NCI-H128 (cell line): ENCODE measurements at regions not wholly inside any gene's neighbourhood (a gene's known extent, or its start where the extent isn't known, plus 50 kb on each side); places are given as distances from the start of the nearest gene placed in this dataset.

Experiments used
- DNase-seq: peaks from one replicate; lab custom pipeline; 2025; ENCODE audit not compliant: unreplicated experiment; lab: John Stamatoyannopoulos, UW

DNA sequence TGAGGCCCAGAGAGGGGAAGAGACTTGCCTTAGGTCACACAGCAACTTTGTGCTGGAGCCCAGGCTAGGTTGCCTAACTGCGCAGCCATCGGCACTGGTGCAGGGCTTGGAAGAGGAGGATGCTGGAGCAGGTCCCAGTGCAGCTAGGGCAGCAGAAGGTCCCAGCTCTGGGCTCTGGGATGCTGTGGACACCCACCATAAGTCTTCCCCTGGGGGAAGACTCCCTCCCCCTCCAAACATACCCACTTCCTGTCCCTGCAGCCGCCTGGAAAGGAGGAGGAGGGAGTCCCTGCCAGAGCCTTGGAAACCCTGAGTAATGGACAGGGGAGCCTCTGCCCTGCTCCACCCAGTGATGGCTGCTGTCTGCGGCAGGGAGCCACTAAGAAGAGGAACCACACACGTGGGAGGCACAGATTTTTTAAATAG is 93.6 kb downstream of the NCR2 start:
- DNase-seq: no peak

DNA sequence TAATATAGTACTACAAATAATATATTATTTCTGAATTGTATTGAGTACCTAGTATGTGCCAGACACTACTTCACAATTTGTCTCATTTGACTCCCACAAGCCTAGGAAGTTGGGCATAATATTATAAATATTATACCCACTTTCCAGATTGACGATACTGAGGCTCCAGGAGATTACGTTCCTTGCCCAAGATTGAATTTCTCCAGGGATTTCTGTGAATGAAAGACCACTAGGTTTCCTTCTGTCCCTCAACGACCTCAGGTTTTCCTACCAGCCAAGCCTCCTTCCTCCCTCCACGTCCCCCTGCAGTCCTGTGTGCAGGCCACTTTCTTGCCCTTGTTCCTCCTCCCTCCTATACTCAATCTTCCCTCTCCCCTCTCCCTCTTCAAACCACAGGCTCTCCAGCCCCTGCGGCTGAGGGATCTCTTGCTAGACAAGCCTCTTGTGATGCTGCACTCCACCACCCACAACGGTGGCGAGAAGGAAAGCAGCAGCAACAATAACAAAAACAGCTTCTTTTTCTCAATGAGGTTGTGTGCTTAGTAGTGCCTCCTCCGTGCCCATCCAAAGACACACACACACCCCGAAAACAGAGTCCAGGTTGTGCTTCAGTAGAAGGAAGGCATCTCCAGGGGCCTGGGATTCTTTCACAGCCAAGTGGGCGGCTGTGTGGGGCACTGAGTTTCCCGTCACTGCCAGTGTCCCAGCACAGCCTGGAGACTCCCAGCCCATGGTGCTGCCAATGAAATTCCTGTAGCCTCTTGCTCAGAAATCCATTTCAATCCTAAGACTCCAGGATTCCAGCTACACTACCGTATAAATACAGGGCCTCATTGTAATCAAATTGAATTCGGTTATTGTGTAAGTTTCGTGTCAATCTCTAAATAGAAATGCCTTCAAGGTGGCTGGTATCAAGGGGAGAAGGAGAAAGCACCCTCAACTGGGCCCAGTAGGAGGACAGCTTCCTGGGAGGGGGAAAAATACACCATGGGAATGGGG is 94.4 kb downstream of the NCR2 start:
- no peak for DNase-seq

DNA sequence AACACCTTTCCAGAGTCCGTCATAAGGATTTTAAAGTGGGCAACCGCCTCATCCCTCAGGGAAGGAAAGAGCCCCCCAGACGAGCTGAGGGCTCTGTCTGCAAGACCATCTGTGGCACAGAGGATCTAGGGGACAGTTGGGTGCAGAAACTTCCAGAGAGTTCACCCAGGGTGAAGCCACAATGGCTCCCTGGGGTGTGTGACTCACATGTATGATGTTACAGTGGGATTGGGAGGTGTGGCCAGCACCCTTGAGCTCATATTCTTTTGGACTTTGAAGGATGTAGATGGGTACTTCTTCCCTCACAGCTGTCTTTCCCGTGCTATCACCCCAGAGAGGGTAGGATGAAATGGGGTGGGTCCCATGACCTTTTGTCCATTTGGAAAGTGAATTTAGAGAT is 95.5 kb downstream of the NCR2 start:
- no peak for DNase-seq

DNA sequence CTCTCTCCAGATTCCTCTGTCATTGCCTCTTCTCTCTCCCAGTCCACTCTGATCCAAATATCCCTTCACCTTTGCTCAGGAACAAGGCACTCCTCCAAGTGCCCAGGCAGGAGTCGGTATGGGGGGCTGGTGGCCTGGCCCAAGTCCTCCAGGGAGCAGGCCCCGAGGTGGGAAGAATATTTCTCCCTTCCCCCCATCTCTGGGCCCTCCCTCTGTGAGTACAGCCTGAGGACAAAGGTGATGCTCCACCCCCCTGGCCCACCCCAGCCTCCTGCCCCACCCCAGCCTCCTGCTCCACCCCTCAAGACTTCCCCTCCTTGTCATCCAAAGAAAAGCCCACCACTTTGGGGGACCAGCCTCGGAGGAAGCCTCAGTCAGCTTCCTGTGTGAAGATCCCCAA is 96.9 kb downstream of the NCR2 start:
- DNase-seq: no peak

DNA sequence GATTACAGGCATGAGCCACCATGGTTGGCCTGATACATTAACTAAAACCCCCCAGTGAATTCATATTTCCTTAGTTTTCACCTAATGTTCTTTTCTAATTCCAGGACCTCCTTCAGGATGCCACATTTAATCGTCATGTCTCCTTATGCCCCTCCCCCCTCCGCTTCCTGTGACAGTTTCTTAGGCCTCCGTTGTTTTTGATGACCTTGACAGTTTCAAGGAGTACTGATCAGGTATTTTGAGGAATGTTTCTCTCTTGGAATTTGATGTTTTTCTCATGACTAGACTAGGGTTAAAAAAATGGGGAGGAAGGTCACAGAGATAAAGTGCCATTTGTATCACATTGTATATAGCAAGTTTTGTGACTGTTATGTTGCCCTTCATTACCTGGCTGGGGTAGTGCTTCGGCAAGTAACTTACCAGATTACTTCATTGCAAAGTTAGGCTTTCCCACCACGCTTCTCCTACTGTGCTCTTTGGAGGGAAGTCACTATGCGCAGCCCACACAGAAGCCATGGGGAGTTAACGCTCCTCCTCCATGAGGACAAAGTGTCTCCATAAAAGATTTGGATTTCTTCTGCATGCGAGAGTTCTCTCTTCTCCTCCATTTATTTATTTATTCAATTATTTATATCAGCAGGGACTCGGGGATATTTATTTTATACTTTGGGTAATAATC is 99.5 kb downstream of the NCR2 start:
- DNase-seq: no peak

DNA sequence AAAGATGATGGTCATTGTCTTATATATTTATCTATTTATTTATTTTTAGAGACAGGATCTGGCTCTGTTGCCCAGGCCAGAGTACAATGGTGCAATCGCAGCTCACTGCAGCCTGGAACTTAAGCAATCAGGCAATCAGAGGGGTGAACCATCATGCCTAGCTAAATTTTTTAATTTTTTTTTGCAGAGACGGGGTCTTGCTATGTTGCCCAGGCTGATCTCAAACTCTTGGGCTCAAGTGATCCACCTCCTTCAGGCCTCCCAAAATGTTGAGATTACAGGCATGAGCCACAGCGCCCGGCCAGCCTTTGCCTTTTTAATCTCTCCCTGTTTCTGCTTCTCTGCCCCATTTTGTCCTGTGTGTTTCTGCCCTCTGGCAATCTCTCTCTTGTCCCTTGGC is 102.2 kb downstream of the NCR2 start:
- no peak for DNase-seq

DNA sequence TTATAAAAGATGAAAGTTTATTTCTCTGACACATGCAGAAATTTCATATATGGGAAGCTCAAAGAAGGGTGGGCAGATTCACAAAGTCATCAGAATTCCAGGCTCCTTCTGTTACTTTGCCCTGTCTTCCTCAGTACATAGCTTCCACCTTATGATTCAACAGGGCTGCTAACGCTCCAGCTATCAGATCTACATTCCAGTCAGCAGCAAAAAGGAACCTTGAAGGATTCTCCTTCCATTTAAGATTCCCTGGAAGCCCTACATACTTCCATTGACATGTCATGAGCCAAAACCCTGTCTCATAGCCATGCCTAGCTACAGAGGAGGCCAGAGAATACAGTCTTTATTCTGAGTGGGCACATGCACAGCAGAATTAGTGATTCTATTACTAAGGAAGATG is 103.3 kb downstream of the NCR2 start:
- no peak for DNase-seq

DNA sequence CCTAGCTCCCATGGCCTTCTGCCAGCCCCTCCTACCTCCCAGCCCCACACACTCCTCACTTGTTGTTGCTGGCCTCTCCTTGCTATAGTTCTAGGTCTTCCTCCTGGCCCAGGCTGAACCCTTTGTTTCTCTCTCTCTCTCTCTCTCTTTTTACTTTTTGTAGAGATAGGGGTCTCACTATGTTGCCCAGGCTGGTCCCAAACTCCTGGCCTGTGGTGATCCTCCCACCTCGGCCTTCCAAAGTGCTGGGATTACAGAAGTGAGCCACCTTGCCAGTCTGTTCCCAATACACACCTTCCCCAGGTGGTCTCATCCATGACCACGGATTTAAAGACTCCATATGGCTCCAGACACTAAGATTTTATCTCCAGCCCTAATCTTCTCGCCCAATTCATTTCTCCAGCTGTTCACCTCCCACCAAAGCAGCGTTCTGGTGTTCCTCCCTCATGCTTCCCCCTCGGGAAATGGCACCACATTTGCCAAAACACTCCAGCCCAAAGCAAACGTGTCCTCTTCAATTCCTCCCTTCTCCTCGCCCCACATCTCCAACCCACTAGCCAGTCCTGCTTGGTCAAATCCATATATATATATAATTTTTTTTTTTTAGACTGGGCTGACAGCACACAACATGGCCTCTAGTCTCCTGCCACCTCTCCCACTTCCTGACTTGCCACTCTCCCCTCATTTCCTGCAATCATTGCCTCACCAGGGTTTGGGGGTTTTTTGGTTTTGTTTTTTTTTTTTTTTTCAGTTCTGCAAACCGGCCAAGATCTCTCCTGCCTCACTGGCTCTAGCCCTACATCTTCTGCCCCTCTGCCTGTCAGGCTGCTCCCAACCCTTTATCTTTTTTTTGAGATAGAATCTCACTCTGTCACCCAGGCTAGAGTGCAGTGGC is 104.4 kb downstream of the NCR2 start:
- no peak for DNase-seq

DNA sequence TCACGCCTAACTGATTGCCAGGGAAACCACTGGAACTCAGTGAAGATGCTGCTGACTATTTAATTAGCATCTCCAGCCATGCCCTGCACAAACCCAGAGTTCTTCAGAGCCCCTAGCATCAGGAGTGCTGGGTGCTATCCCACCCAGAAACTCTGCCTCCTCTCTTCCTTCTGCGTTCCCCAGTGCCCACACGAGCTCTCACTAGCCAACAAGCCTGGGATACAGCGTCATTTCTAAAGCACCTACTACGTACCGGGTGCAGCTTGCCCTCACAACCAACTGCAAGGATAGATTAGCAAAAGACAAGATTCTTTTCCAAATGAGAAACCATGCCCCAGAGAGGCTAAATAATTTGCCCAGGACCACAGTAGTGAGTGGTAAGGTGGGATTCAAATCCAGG is 105.2 kb upstream of the FOXP4 start:
- DNase-seq: no peak

DNA sequence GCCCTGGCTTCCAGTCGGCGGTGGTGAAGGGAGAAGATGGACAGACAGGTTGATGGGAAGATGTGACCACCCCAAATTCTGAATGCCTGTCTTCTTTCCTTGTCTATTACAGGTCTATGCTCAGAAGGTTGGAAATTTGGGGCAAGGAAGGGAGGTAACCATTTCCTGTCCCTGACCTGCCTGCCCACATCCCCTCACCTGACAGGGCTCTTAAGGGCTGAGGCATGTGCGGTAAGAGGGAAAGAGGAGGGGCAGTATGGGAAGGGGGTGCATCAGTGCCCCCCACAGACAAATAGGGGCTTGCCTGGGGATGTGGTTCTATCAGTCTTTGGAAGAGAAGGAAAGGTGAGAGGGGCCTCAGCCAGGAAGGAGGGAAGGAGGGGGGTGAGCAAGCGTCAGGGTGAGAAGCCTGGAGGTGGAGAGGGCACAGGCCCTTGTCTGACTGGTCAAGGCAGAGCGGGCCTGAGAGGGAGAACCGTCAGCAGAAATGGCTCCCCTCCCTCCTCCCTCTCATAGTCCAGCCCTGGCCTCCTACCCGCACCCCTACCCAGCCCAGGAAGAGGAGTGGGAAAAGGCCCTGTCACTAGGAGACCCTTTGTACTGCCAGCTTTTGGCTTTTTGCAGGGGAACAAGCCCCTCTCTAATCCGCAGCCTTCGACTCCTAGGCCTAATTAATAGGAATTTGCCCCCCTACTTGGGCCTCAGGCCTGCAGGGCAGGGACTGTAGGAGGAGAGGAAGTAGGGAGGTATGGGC is 104.4 kb upstream of the FOXP4 start:
- no peak for DNase-seq

DNA sequence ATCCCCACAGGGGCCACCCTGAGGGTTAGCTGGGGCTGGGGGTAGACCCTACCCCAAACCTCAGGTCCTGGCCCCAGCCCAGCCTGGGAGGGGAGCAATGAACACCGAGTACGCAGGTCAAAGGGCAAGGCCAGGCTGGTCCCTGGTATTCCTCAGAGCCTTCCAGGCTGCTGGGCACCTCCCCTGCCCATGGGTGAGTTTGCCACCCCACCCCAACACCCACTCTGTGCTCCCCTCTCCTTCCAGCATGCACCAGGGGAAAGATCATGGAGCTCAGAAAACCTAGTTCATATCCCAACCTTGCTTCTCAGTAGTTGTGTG is 103.9 kb upstream of the FOXP4 start:
- no peak for DNase-seq

DNA sequence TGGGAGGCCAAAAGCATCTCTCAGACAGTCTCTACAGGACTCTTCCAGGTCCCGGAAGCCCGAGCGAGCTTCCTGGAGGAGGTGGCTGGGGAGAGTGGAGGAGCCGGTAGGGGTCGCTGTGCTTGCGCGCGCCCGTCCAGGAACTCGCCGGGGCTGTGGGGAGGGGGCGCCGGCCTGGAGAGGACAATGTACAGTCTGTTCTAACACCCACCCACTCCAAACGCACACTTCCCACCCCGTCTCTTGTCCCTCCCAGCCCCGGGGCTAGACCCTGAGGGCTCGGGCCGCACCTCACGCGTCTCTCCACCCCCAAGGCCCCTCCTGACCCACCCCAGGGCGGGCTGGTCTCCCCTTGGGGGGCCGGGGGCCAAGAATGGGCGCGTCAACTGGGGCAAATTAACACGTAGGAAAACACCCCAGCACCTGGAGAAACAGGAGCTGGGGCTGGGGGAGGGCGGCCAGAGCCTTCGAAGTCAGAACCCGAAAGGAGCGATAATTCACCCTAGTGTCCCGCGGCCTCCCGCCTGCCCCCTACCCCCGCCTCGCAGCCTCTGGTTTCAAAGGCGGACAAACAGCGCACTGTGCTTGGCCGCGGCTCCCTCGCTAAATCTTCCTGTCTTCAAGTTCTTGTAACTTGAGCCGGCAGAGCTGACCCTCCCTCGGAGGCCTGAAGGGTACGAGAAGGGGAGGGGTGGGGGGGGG is 103.2 kb upstream of the FOXP4 start:
- no peak for DNase-seq

DNA sequence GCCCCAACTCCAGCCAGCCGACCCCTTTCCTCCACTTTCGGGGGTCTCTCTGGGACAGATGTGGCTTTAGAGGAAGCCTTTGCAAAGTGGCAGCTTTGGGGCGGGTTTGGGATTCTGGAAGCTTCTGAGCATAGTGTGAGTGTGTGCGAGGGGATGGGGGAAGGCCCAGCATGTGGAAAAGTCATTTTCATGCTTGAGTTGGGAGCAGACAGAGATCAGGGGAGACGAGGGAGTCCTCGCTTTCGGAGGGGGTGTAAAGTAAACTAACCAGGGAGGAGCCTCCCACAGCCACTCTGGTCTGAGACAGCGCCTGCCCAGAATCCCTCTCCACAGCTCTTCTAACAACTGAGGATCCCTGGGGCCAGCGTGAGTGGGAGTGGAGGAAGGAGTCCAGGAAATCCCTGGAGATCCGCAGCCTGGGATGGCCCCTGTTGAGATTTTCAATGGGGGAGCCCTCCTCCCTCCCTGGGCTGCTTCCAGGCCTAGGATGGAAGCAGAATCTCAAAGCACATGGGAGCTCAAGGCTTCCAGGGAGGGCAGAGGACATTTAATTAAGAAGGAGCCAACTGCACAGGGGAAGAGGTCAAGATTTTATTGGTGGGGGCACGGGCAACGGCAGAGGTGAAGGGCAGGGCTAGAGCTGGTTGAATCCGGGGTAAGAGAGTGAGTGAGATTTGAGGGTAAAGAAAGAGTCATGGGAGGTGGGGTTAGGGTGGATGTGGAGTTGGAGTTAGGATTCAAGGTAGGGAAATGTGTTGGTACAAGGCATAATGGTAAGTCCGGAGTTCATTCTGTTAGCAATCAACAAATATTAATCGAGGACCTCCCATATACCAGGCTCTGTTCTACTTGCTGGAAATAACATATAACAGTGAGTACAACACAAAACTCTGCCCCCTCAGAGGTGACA is 102.3 kb upstream of the FOXP4 start:
- DNase-seq: no peak

DNA sequence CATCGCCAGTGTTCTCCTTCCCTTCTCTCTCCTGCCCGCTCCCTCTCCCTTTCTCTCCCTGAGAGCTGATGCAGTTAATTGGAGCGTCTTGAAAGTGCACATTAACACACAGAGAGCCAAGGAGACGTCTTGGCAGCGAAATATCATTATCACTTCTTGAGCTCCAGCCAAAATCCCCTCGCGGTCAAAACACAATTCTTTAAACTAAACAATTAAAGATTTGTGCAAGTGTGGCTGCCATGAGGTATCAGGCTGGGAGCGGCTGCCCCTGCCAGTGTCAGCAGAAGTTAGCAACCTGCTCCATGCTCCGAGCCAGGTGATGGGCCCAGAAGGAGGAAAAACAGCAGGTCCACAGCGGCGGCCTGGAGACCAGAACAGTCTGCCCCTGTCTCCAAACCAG is 100.9 kb upstream of the FOXP4 start:
- no peak for DNase-seq

DNA sequence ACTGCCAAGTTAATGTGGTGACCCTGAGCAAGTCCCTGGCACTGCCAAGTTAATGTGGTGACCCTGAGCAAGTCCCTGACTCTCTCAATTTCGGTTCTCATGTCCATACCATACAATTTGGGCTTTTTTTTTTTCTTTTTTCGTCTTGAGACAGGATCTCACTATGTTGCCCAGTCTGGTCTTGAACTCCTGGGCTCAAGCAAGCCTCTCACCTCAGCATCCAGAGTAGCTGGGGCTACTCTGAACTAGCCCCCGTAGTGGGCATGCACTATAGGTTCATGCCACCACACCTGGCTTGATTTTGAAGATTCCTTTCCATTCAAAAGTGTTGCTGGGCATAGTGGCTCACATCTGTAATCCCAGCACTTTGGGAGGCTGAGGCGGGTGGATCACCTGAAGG is 100.0 kb upstream of the FOXP4 start:
- no peak for DNase-seq

DNA sequence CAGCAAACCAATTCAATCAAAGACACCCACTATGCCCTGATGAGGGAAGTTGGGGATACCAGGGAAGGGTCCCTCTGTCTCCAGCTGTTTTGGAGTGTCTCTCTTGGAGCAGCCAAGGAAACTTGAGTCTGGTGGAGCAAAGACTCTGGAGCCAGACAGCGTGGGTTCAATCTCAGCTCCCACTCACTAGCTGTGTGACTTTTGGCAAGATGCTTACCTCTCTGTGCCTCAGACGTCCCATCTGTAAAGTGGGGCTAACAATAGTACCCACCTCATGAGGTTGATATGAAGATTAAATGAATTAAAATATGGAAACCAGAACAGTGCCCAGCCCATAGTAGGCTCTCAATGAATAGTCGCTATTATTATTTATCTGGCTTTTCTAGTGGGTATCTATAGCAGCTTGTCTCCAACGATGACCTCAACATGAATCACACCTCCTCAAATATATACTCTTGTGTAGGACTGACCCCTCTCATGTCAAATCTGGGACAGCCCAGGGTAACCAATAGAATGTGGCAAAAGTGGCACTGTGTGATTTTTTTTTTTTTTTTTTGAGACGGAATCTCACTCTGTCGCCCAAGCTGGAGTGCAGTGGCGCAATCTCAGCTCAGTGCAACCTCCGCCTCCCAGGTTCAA is 99.2 kb upstream of the FOXP4 start:
- no peak for DNase-seq

DNA sequence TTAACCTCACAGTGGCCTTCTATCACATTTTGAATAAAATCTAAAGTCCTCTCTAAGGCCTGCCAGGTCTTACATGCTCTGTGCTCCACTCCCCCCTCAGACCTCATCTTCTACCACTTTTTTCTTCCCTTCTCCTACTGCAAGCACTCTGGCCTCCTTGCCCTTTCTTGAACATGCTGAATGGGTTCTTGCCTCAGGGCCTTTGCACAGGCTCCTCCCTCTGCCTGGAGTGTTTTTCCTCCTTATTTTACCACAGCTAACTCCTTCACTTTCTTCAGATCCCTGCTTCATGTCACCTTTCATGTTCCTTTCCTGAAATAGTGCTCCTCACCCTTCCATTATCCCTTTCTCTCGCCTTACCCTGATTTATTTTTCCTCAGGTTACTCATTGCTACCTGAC is 97.9 kb upstream of the FOXP4 start:
- DNase-seq: no peak

DNA sequence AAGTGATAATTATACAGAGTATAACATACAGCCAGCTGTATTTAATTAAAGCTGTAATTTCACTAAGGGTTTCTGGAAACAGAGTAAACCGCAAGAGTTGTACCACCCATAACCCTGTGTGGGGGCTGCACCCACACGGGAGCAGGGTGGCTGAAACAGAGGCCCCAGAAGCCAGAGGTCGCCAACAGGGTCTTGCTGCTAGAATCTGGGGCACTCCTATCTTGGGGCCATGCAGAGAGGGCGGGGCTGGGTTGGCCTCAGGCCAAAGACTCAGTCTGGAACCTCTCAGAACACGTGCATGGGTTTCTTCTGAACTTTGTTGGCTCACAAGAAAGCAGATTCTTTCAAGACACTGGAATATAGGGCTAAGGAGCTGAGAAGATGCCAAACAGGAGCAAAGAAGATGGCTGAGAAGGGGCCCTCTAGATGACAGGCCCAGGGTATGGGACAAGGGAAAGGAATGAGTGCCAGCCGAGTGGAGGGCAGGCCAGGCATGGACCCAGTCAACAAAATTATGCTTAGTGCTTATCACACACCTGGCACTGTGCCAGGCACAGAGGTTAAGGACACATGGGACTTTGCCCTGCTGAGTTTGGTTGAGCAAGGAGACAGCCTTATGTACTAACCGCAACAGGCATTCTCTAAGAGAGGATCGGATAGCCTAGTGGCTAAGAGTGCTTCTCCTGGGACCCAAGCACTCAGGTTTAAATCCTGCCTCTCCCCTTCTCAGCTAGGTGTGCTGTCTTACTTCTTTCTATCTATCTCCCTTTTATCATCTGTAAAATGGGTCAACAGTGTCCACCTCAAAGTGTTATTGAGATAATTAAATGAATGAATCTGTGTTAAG is 96.6 kb upstream of the FOXP4 start:
- DNase-seq: no peak
